Fibroblast of pulmonary artery (primary cell): ENCODE measurements at regions not wholly inside any gene's neighbourhood (a gene's known extent, or its start where the extent isn't known, plus 50 kb on each side); places are given as distances from the start of the nearest gene placed in this dataset.

ENCODE experiments used
- DNase-seq: peaks from one replicate; pipeline ENCODE4 v3.0.0-alpha.2; 2010; ENCODE audit warnings: low read depth
- H3K4me3 ChIP-seq: replicated peaks from 2 replicates; pipeline ENCODE4 v1.5.1; 2011; ENCODE audit warnings: low read depth, mild to moderate bottlenecking, control low read depth, low read length, moderate library complexity
- CTCF ChIP-seq: IDR thresholded peaks from 2 replicates; pipeline ENCODE4 v1.5.1; 2011; ENCODE audit warnings: mild to moderate bottlenecking, control low read depth, low read length, inconsistent platforms; ENCODE audit errors: missing control alignments

- H3K4me3 ChIP-seq = no peak overlapping the region
- TF ChIP-seq CTCF = no peak
- DNase-seq = no peak
Observed at GRCh38 chr7:111662386-111662785, 100.1 kb upstream of the IMMP2L start.

GRCh38 chr7:111660478-111660877 lies 98.2 kb upstream of the IMMP2L start:
- no peak overlapping the region for H3K4me3 ChIP-seq
- DNase-seq = no peak
- no peak for TF ChIP-seq CTCF

- DNase-seq = no peak
- TF ChIP-seq CTCF = no peak
- no peak overlapping the region for H3K4me3 ChIP-seq
Observed at GRCh38 chr7:111658546-111658945, 96.3 kb upstream of the IMMP2L start.

- H3K4me3 ChIP-seq = no peak overlapping the region
- no peak for TF ChIP-seq CTCF
- DNase-seq = no peak
Observed at GRCh38 chr7:111657018-111657417, 94.7 kb upstream of the IMMP2L start.

GRCh38 chr7:111654343-111654742 lies 92.1 kb upstream of the IMMP2L start:
- DNase-seq = no peak
- TF ChIP-seq CTCF = no peak

GRCh38 chr7:111653846-111654245 lies 91.6 kb upstream of the IMMP2L start:
- no peak for TF ChIP-seq CTCF
- no peak overlapping the region for H3K4me3 ChIP-seq
- no peak for DNase-seq

More at GRCh38 chr7:111654343-111654742, 92.1 kb upstream of the IMMP2L start:
- H3K4me3 ChIP-seq = no peak overlapping the region

- no peak overlapping the region for H3K4me3 ChIP-seq
- TF ChIP-seq CTCF = no peak
- peak; percentile 76 for DNase-seq
Observed at GRCh38 chr7:111650456-111650999, 88.2 kb upstream of the IMMP2L start.
